ENCODE measurements at regions not wholly inside any gene's neighbourhood (a gene's known extent, or its start where the extent isn't known, plus 50 kb on each side); places are given as distances from the start of the nearest gene placed in this dataset.

DNA sequence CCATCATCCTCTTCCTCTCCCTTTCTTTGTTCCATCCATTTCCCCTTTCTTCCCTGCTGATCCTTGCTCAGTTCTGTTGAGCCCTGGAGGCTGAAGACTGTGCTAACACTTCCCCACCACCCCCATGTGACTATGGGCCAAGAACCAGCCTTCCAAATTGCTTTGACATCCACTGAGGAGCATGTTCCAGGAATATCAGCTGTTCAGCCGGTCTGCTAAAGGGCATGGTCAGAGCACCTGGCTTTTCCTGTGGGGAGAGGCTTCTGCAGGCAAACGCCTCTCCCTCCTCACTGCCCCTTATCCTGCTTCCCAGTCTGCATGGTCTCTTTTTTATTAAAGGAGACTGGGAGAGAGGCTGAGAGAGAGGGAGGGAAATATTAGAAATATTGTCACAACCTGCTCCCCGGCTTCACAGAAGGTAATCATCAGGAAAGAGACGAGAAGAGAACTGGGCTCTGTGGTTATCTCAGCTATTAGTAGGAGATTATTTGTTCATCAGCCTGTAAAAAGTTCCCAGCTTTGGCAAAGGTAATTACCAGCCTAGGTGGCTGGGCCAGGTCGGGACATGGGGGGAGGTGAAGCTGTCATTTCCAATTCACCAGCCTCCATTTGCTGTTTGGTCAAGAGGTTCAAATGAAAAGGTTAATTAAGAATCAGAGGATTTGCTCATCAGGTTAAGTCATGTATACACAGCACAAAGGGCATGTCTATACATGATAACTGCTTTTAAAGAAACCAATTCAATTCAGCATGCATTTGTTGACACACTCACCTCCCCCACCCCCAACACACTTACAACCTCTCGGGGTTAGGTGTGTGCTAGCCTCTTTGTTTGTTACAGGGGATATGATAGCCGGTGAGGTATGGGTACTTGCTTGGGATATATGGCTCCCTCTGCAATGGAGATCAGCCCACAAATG lies 83.7 kb upstream of the CRHR1 start:
- no peak overlapping the region for H3K27ac ChIP-seq
- H3K36me3 ChIP-seq = no peaks in the 10 kb centered on the region
- peaks cover 0 to 4% of the 10 kb centered on the region in 2 donors for H3K27me3 ChIP-seq
- no peak overlapping the region for H3K4me3 ChIP-seq
- no peaks in the 10 kb centered on the region for H3K4me1 ChIP-seq
- intact Hi-C loops (cut with DNase I; ENCODE audit: low total_unique reads) = no loop called here
- TF ChIP-seq POLR2AphosphoS5 (IDR thresholded peaks at IDR 0.05) = no peak
- TF ChIP-seq, protein P1, sequence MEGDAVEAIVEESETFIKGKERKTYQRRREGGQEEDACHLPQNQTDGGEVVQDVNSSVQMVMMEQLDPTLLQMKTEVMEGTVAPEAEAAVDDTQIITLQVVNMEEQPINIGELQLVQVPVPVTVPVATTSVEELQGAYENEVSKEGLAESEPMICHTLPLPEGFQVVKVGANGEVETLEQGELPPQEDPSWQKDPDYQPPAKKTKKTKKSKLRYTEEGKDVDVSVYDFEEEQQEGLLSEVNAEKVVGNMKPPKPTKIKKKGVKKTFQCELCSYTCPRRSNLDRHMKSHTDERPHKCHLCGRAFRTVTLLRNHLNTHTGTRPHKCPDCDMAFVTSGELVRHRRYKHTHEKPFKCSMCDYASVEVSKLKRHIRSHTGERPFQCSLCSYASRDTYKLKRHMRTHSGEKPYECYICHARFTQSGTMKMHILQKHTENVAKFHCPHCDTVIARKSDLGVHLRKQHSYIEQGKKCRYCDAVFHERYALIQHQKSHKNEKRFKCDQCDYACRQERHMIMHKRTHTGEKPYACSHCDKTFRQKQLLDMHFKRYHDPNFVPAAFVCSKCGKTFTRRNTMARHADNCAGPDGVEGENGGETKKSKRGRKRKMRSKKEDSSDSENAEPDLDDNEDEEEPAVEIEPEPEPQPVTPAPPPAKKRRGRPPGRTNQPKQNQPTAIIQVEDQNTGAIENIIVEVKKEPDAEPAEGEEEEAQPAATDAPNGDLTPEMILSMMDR (IDR thresholded peaks at IDR 0.05) = no peak
- no peak for DNase-seq (ENCODE audit: low spot score in 2 of 2)
- no peaks in the 10 kb centered on the region for H3K9me3 ChIP-seq

DNA sequence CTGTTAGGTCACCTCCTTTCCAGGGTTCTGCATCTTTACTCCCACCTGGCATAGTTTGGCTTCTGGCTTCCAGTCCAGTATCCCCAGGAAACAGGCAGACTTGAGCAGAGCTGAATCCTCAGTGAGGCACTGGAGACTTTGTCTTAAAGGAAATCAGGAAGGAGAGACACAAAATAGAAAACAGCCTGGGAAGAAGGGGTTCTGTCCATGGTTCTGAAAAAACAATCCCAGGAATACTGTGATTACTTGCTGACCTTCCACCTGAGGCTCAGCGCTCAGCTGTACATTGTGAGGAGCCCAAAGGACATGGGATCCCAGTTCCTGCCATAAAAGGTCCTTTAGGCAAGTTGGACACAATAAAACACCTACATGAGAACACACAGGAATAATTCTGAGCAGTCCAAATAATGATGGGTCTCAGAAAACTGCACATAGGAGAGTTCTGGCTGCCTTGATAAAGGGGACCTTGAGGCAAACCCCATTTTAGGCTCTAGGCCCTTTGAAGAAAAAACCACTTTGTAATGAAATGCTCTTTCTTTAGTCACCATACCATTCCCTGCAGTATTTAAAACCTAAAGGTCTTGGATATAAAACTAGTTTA lies 81.4 kb upstream of the CRHR1 start:
- no peak overlapping the region for H3K27ac ChIP-seq

DNA sequence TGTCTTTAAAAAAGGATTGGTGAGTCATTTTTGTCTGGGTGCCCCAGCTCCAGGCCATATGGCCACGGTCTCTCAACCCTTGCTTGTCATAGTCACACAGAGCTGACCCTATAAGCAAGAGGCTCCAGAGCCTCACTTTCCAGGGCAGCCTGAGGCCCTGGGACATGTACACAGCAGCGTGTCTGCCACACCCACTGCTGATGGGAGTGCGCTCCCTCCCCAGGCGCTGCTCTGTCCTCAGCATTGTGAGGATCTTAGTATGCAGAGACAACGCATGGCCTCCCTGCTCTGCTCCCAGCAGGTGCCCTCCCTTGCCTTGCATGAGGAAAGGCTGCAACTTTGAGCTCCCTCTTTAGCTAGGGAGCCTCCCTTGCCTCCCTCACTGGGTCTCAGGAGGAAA lies 80.8 kb upstream of the CRHR1 start:
- peaks cover 0 to 4% of the 10 kb centered on the region in 2 donors for H3K27me3 ChIP-seq
- no peaks in the 10 kb centered on the region for H3K4me1 ChIP-seq
- no peak overlapping the region for H3K4me3 ChIP-seq
- H3K27ac ChIP-seq = no peak overlapping the region
- no peaks in the 10 kb centered on the region for H3K9me3 ChIP-seq
- DNase-seq (ENCODE audit: low spot score in 2 of 2) = no peak
- intact Hi-C loops (cut with DNase I; ENCODE audit: low total_unique reads) = no loop called here
- TF ChIP-seq, protein P1 (IDR thresholded peaks at IDR 0.05) = no peak
- TF ChIP-seq POLR2A (IDR thresholded peaks at IDR 0.05) (no peak), POLR2AphosphoS5 (IDR thresholded peaks at IDR 0.05) (no peak)
- H3K36me3 ChIP-seq = no peaks in the 10 kb centered on the region

More for the DNA sequence above, 81.4 kb upstream of the CRHR1 start:
- H3K27me3 ChIP-seq = peaks cover 0 to 4% of the 10 kb centered on the region in 2 donors
- H3K9me3 ChIP-seq = no peaks in the 10 kb centered on the region
- no peak for DNase-seq (ENCODE audit: low spot score in 2 of 2)
- no peak for TF ChIP-seq POLR2A (IDR thresholded peaks at IDR 0.05)
- TF ChIP-seq POLR2AphosphoS5 (IDR thresholded peaks at IDR 0.05) = no peak
- H3K4me3 ChIP-seq = no peak overlapping the region
- intact Hi-C loops (cut with DNase I; ENCODE audit: low total_unique reads) = no loop called here
- no peaks in the 10 kb centered on the region for H3K36me3 ChIP-seq
- no peaks in the 10 kb centered on the region for H3K4me1 ChIP-seq

DNA sequence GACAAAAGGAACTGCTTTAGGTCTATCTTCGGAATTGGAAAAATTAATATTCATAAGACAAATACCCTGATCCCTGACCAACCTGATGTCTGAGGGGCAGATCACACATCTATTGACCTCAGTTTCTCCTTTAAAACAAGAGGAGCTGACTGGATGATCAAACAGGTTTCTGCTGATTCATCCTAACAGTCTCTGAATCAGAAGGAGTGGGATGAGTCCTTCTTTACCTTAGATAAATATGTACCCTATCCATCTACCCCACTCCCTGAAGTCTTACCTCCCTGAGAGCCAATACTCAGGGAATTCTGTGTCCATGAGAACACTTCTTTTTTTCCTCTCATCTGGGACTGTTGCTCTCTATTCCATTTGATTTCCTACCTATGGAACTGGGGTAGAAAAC lies 80.3 kb upstream of the CRHR1 start:
- Histone ChIP-seq H3K4me1 (no peaks in the 10 kb centered on the region), H3K27me3 (peaks cover 0 to 4% of the 10 kb centered on the region in 2 donors), H3K36me3 (no peaks in the 10 kb centered on the region), H3K9me3 (no peaks in the 10 kb centered on the region), H3K4me3 (no peak overlapping the region), H3K27ac (no peak overlapping the region)
- DNase-seq (ENCODE audit: low spot score in 2 of 2) = no peak
- TF ChIP-seq POLR2A (IDR thresholded peaks at IDR 0.05) = no peak
- TF ChIP-seq, protein P1 (IDR thresholded peaks at IDR 0.05) = no peak
- TF ChIP-seq POLR2AphosphoS5 (IDR thresholded peaks at IDR 0.05) = no peak
- intact Hi-C loops (cut with DNase I; ENCODE audit: low total_unique reads) = no loop called here

DNA sequence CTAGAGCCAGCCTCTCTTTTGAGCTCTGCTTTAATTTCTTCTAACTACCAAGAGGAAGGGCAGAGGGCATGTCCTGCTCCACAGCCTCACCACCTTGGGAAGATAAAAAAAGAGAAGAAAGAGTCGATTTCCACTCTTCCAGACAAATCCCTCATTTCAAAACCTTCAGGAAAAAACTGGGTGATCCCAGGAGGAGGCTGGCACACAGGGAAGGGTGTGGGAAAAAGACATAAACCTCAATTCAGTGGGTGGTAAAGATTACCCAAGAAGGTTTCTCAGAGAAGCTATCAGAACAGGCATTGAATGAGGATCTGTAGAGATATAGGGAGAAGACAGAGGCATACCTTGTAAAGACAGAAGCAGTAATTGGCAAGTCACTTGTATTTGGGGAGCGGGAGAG lies 79.9 kb upstream of the CRHR1 start:
- intact Hi-C loops (cut with DNase I; ENCODE audit: low total_unique reads) = no loop called here
- no peak for TF ChIP-seq POLR2A (IDR thresholded peaks at IDR 0.05)
- TF ChIP-seq POLR2AphosphoS5 (IDR thresholded peaks at IDR 0.05) = no peak
- TF ChIP-seq, protein P1 (IDR thresholded peaks at IDR 0.05) = no peak
- H3K4me3 ChIP-seq = no peak overlapping the region
- H3K9me3 ChIP-seq = no peaks in the 10 kb centered on the region
- H3K27ac ChIP-seq = no peak overlapping the region
- DNase-seq (ENCODE audit: low spot score in 2 of 2) = no peak
- H3K36me3 ChIP-seq = no peaks in the 10 kb centered on the region
- no peaks in the 10 kb centered on the region for H3K4me1 ChIP-seq
- peaks cover 0 to 4% of the 10 kb centered on the region in 2 donors for H3K27me3 ChIP-seq

All from breast epithelium (tissue), 4 donors.